GM12891 (cell line): ENCODE measurements at regions not wholly inside any gene's neighbourhood (a gene's known extent, or its start where the extent isn't known, plus 50 kb on each side); places are given as distances from the start of the nearest gene placed in this dataset.

Experiments used
- POLR2A ChIP-seq: IDR thresholded peaks from 2 replicates; pipeline ENCODE4 v1.6.1; 2011; ENCODE audit warnings: low read depth, low read length, control low read depth
- TAF1 ChIP-seq: IDR thresholded peaks from 2 replicates; pipeline ENCODE4 v1.6.1; 2011; ENCODE audit warnings: low read depth, low read length, control low read depth

DNA sequence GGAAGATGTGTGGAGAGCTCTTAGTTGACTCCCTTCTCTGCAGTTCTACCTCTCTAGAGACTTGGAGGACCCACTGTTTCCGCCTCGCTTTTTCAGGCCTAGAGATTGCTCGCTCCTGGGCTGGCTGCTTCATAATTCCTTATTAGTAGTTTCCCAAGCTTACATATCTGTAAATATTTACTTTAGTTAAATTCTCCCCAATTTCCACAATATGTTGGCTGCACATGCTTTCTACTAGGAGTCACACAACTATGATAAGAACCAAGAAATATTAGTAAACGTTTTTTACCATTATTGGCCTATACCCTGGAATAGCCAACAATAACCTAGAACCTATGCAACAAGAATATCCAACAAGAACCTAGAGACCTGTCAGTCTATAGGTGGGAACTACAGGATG is 129.0 kb upstream of the RUNX1 start:
- no peak for TF ChIP-seq POLR2A
- TF ChIP-seq TAF1, result no peak
